Neural progenitor cell (in vitro differentiated cells): ENCODE measurements at regions not wholly inside any gene's neighbourhood (a gene's known extent, or its start where the extent isn't known, plus 50 kb on each side); places are given as distances from the start of the nearest gene placed in this dataset.

ENCODE experiments used
- CTCF ChIP-seq: fragments of 200-600 bp; sonication (generic); IDR thresholded peaks from 2 replicates; pipeline ENCODE4 v1.5.1; 2017; ENCODE audit warnings: antibody characterized with exemption, mild to moderate bottlenecking
- EZH2 ChIP-seq: fragments of 200-600 bp; sonication (generic); IDR thresholded peaks from 2 replicates; pipeline ENCODE4 v1.6.1; 2017; ENCODE audit warnings: antibody characterized with exemption, mild to moderate bottlenecking, moderate library complexity

- no peak for TF ChIP-seq CTCF
- no peak for TF ChIP-seq EZH2
These were observed 572.9 kb upstream of the PTGER4 start for GRCh38 chr5:40106847-40107246.
